ENCODE measurements at regions not wholly inside any gene's neighbourhood (a gene's known extent, or its start where the extent isn't known, plus 50 kb on each side); places are given as distances from the start of the nearest gene placed in this dataset.
A peak's percentile ranks its signal among the peaks of the same experiment; 100 is the strongest.

DNA sequence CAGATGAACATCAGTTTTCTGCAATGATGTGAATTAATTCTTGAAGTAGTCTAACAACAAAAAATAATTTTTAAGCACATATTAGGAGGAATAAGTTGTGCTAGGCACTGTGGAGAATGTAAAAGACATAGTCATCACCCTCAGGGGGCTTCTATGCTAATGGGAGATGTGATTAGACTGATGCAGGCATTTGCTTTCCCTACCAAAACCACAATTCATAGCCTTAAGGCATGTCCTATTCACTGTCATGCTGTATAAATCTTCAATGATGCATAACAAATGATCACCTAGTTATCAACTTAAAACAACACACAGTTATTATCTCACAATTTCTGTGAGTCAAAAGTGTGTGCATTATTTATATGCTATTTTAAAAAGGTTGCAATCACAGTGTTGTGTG lies 422.6 kb downstream of the MAN2A1 start:
- DNase-seq (ENCODE audit: low read depth) = no peak

DNA sequence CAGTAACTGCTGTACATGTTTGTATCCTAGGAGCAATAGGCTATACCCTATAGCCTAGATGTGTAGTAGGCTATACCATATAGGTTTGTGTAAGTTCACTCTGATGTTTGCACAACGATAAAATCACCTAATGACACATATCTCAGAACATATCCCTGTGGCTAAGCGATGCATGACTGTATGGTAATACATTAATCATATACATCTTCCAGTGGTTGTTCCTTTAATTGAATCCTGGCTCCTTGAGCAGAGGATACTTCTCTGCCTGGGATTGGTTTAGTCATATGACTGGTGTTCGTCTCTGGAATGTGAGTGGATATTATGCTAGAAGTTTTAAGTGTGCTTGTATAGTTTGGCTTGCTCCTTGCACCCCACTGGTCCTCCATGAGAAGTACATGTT lies 425.8 kb downstream of the MAN2A1 start:
- DNase-seq (ENCODE audit: low read depth) = no peak

DNA sequence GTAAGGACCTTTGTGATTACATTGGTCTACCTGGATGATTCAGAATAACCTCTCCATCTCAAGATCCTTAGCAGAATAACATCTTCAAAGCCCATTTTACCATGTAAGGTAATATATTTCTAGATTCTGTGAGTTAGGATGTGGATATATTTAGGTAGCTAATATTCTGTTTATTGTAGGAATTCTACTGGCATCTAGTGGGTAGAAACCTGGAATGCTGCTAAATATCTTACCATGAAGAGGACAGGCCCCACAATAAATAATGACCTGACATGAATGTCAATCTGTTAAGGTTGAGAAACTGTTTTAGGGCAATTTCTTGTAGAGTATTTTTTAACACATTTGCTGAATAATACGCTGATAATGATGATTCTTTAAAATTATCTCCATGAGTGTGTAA lies 426.8 kb downstream of the MAN2A1 start:
- no peak for DNase-seq (ENCODE audit: low read depth)

DNA sequence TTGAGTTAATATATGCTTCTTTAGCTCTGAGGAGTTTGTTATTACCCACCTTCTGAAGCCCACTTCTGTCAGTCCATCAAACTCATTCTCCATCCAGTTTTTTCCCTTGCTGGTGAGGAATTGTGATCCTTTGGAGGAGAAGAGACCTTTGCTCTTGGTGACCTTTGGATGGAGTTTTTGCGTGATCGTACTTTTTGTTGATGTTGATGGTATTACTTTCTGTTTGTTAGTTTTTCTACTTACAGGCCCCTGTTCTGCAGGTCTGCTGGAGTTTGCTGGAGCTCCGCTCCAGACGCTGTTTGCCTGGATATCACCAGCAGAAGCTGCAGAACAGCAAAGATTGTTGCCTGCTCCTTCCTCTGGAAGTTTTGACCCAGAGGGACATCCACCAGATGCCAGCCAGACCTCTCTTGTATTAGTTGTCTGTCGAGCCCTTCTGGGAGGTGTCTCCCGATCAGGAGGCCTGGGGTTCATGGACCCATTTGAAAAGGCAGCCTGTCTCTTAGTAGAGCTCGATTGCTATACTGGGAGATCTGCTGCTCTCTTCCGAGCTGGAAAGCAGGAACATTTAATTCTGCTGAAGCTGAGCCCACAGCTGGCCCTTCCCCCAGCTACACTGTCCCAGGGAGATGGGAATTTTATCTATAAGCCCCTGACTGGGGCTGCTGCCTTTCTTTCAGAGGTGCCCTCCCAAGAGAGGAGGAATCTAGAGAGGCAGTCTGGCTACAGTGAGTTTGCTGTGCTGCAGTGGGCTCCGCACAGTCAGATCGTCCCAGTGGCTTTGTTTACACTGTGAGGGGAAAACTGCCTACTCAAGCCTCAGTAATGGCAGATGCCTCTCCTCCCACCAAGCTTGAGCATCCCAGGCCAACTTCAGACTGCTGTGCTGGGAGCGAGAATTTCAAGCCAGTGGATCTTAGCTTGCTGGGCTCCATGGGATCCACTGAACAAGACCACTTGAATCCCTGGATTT lies 445.5 kb downstream of the MAN2A1 start:
- DNase-seq (ENCODE audit: low read depth) = no peak

DNA sequence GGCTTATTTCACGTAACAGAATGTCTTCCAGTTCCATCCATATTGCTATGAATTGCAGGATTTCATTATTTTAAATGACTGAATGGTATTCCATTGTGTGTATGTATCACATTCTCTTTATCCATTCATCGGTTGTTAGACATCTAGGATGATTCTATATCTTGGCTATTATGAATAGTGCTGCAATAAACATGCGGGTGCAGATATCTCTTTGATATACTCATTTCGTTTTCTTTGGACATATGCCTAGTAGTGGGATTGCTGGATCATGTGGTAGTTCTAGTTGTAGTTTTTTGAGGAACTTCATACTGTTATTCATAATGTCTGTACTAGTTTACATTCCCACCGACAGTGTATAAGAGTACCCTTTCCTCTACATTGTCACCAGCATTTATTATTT lies 460.5 kb downstream of the MAN2A1 start:
- DNase-seq (ENCODE audit: low read depth) = peak; percentile 32

DNA sequence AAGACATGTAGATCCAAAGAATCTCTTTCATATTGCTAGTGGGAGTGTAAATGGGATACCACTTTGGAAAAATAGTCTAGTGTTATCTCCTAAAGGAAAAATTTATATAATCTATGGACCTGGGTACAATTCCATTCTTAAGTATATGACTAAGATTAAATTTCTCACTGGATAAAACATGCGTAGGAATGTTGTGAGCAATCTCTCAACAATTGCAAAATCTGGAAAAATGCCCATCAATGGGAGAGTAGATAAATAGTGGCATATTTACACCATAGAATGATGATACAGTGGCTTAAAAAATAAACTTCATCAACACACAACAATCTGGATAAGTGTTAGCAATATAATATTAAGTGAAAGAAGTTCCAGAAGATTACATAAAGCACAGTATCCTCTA lies 469.5 kb downstream of the MAN2A1 start:
- DNase-seq (ENCODE audit: low read depth) = peak; percentile 34

DNA sequence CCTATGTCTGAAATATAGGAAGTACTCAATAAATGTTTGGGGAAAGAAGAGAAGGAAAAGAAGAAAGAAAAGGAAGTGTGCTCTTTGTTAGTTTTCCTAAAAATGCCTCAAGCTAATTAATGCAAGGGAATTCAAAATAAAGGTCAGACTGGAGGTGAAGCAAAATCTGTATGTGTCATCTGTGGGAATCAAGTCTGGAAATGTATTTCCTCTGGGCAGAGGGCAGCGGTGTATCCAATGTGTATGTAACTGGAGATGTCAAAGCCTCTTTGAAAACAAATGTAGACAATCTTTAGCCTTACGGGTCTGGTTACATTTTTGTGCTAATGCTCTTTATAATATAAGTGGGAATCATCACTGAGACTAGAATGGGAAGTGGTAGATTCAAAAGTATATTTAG lies 471.4 kb downstream of the MAN2A1 start:
- DNase-seq (ENCODE audit: low read depth) = no peak

DNA sequence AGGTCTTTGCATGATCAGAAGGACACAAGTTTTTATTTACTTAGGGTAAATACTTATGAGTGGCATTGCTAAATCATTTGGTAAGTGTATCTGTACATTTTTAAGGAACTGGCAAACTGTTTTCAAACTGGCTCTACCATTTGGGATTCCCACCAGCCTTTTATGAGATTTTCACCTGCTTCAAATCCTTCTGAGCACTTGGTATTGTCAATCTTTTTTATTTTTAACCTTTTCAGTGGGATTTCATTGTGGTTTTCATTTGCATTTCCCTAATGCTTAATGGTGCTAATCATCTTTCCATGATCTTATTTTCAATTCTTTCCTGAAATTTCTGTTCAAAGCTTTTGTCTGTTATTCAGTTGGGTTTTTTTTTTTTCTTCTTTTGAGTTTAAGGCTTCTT lies 475.6 kb downstream of the MAN2A1 start:
- DNase-seq (ENCODE audit: low read depth) = no peak

DNA sequence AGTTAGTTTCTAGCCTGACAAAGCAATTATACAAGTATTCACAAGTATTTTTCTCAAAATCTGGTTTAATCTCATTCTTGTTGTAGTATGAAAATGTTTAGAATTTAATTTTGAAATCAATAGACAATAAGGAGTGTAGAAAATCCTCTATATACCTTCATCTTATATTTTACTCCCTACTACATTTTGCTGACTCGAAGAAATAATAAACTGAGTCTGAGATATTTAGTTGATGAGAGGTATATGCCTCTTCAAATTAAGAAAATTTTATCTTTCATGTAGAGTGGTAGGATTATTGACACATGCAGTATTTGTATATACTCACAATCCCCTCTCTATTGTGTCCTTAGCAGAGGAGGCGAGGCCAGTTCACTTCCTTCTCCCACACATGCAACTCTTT lies 477.7 kb downstream of the MAN2A1 start:
- DNase-seq (ENCODE audit: low read depth) = no peak

DNA sequence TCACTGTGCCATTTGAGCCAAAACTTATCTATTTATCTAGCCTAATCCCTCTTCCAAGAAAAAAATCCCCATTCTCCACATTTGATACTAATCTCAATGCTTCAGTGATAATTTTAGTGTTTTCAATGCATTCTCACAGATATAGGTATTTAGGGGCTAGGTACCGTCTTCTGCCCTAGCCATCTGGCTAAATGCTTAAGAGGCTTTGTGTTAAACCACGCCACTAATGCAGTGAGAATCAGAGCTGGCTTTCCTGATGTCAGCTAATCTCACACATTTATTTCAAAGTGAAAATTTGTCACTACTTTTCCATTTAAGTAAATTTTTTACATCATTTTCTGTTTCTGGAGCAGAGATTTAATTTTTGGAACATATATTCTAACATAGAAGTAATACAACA lies 479.7 kb downstream of the MAN2A1 start:
- no peak for DNase-seq (ENCODE audit: low read depth)

DNA sequence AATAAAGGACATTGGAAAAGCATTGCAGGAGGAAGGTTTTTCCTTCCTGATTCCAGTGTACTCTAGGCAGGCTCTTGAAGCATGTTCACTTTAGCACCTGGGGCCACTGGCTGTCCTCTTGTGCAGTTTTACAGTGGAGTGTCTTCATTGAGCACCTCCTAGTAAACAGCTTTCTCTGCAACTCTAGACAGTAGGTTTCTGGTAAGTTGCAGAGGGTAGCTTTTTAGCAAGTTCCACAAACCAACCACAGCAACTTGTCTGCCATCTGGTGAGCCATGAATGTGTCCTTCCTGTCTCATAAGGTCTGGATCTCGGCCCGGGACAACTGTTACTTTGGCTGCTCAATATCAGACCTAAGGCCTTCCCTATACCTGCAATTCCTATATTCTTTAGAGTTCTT lies 488.0 kb downstream of the MAN2A1 start:
- no peak for DNase-seq (ENCODE audit: low read depth)

DNA sequence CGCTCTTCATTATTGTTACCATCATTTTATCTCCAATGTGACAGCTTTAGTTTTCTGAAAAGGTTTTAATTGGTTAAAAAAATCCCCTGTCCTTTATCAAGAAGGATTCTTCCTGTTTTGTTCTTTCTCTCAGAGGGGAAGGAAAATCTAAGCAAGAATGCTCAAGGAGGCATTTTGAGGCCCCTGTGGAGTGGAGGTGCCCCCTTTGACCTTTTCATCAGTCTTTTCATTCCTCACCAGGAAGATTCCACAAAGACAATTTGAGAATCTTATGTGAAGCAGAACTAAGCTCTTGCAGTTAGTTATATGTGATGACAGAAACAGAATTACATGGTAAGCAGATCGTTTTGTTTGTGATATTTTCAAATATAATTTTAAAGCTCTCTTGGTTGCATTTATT lies 489.6 kb downstream of the MAN2A1 start:
- DNase-seq (ENCODE audit: low read depth) = no peak

DNA sequence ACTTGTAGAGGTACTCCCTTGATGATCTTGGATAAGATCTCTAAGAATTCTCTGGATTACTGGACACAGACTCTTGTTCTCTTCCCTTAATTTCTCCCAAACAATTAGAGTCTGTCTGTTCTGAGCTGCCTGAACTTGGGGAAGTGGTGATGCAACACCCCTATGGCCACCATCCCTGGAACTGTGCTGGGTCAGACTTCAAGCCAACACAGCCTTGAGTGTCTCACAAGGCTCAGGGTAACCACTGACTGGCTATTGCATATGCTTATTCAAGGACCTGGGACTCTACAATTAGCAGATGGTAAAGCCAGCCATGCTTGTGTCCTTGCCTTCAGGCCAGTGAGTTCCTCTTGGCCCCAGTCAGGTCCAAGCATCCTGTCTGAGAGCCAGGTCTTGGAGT lies 504.5 kb downstream of the MAN2A1 start:
- DNase-seq (ENCODE audit: low read depth) = no peak

DNA sequence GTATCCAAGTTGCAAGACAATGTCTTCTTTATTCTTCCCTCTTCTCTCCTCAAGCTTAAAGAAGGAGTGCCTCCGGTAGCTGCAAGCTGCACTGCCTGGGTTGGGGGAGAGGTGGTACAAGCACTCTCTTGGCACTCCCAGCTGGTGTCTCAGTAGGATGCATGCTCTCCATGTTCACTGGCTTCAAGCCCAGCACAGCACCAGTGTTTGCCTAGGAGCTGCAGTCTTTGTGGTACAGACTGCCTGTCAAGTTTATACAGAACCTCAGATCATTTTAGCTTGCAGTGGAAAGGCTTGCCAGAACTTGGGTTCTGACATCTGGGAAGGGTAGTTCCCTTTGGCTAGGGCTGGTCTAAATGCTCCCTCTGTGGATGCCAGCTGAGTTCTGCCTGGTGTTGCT lies 505.6 kb downstream of the MAN2A1 start:
- no peak for DNase-seq (ENCODE audit: low read depth)

DNA sequence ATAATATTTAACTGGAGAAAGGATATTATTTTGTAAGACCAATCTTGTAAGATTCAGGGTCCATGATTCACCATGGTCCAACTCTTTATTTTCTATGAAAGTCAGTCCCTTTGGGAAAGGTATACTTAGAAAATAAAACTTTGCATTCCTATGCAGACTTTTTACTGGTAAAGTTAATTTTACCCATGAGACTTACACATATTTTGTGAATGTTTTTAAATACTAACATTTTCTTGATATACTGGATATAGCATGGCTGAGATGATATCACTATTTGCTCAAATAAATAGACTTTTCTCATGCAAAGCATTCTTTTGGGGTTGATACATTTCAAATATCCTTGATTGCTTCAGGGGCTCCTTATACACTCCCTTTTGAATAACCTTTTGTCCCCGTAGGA lies 512.1 kb downstream of the MAN2A1 start:
- no peak for DNase-seq (ENCODE audit: low read depth)

DNA sequence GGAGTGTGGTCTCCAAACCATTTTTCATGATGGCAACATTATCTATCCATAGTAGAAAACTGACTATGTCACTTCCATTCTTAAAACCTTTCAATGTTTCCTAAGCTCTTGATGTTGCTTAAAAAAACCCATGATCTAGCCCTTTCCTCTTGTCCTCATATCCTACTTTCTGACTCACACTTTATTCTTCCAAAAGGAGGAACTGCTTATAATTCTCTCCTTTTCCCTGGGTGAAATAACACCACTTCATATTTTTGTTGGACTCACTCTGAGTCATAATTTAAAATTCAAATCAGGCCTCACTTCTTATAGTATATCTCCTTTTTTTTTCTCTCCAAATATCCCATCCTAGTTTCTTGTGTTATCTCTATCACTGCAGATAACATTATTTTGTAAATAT lies 513.9 kb downstream of the MAN2A1 start:
- DNase-seq (ENCODE audit: low read depth) = no peak

DNA sequence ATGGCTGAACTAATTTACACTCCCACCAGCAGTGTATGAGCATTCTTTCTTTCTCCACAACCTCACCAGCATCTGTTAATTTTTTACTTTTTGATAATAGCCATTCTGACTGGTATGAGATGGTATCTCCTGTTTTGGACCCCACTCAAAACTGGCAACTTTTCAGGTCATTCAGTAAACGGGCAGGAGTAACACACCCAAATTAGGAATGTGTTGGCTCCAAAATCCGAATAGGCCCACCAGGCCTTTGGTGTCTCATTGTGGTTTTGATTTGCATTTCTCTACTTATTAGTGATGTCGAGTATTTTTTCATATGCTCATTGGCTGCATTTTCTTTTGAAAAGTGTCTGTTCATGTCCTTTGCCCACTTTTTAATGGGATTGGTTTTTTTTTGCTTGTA lies 517.1 kb downstream of the TMEM232 start:
- no peak for DNase-seq (ENCODE audit: low read depth)

DNA sequence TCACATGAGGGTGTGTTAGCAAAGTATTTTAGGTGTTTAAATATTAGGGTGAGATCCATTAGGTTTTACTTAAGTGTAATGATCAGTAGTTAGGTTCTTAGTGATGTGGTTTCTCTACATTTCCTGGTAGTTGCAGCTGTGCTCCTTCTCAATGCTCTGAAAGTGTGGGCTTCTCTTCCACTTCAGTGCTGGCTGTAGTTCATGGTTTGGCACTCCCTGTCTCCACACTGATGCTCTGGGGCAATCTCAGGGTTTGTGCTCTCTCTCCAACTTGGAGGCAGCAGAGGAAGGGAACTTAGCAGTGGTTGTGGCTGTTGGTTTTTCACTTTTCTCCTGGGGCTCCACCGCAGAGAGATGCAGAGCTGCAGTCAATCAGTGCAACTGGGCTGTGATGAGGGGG lies 507.5 kb downstream of the TMEM232 start:
- no peak for DNase-seq (ENCODE audit: low read depth)

DNA sequence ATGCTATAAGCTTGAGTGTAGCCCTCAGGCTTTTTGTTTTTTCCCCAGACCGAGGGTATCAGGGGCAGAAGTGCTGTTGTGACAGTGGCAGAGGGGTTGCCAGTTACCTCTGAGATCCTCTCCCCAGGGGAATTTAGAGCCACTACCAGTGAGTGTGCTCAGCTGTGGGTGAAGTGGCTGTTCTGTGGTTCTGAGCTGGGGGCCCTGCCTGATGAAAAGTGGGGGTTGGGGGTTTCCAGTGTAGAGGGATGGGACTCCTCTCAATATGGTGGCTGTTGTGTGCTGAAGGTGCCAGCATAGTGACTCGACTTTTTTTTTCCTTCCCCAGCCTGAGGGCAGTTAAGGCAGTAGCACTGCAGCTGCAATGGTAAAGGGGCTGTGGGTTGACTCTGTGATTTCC lies 506.7 kb downstream of the TMEM232 start:
- DNase-seq (ENCODE audit: low read depth) = no peak

DNA sequence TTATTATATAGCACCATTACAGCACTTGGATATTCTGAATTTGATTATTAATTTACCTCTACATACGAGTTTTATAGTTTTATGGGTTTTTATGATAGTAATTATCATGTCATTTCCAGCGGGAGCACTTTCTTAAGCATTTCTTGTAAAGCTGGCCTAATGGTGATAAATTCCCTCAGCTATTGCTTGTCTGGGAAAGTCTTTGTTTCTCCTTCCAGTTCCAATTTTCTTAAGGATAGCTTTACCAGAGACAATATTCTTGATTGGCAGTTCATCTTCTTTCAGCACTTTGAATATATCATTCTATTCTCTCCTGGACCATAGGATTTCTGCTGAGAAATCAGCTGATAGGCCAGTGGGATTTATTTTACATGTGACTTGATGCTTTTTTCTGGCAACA lies 505.4 kb downstream of the TMEM232 start:
- DNase-seq (ENCODE audit: low read depth) = no peak

DNA sequence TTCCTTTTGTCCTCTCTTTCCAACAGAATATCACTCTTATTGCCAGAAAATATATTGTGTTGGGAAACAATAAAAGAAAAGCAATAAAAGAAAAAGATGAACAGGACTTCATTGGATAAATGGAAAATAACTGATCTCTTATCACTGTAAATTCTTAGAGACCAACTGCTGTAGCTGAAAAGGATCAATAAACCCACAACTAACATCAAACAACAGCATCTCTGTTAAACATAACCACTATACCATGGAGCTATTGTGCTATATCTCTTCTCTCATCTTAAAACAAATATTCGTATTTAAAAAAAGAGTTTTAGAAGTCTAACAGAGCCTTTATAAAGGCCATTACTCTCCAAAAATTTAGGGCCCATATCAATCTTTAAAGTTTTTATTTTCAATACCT lies 502.4 kb downstream of the TMEM232 start:
- DNase-seq (ENCODE audit: low read depth) = no peak

DNA sequence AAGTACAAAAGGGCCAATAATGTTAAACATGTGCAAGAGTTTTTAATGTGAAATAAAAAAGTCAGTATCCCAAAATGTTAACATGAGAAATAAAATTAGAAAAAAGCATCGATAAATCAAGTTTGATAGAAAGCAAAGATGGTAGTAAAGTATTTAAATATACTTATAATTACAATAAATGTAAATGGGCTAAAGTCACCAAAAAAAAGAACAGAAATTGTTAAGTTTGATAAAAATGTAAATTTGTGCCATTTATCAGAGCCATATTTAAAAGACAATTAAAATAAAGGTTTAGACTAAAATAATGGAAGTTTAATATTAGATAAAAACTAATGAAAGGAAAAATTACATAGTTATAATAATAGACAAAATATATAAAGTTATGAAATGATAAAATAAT lies 500.5 kb downstream of the TMEM232 start:
- DNase-seq (ENCODE audit: low read depth) = no peak

DNA sequence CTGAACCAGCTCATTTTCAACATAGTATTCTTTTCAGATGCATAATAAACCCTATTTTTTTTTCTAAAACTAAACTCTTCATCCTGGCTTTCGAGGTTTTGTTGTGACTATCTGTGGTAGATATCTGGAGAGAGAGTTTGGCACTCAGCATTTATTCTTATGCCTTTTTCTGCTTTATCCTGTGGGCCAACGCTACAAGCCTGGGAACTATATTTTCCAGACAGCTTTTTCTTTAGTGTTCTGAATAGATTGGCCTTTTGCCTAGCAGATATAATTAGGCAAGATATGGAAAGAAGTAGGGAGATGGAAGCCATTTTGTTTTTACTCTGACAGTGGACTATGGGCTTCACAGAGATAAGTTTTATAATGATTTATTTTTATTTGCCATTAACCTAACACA lies 486.7 kb downstream of the TMEM232 start:
- DNase-seq (ENCODE audit: low read depth) = no peak

DNA sequence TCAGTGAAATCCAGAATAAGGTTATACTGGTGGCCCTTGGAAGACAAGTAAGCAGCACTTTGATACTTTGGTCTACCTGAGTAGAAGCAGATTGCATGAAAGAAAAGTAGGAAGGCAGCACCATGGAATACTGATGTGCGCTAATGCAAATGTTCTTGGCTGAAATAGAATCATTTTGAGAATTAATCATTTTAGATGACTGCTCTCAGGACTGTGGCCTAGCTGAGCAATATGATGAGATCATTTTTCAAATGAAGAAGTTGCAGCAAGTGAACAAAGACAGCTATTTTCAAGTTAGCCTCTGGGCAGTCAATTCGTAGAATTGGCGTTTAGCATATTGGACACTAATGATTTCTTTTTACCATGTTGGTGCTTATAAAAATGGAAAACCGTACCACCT lies 483.5 kb downstream of the TMEM232 start:
- DNase-seq (ENCODE audit: low read depth) = no peak
